Tibial artery (tissue), 4 donors: ENCODE measurements at regions not wholly inside any gene's neighbourhood (a gene's known extent, or its start where the extent isn't known, plus 50 kb on each side); places are given as distances from the start of the nearest gene placed in this dataset.

Experiments
- DNase-seq, 2 donors: peaks; one replicate each; pipeline ENCODE4 v3.0.0-alpha.2; 2019
- H3K27ac ChIP-seq, 2 donors: fragments of 200-600 bp; sonication (generic) in 1 of 2; 1 replicate in 1 of 2; 2 replicates in 1 of 2; pipeline ENCODE4 v1.5.1; 2018 to 2019; ENCODE audit warnings: mild to moderate bottlenecking in 1 of 2
- H3K27me3 ChIP-seq, 2 donors: fragments of 200-600 bp; sonication (generic) in 1 of 2; one replicate each; pipeline versions ENCODE4 v1.5.1 to v1.6.0; 2016 to 2019
- H3K36me3 ChIP-seq, 3 donors: fragments of 200-600 bp; sonication (generic) in 2 of 3; one replicate each; pipeline ENCODE4 v1.5.1; 2016 to 2019; ENCODE audit warnings: mild to moderate bottlenecking in 2 of 3
- H3K4me1 ChIP-seq, 4 donors: fragments of 200-600 bp; sonication (generic) in 2 of 4; 1 replicate in 3 of 4; 2 replicates in 1 of 4; pipeline ENCODE4 v1.5.1; 2016 to 2019
- H3K4me3 ChIP-seq, 2 donors: fragments of 200-600 bp; sonication (generic) in 1 of 2; 1 replicate in 1 of 2; 2 replicates in 1 of 2; pipeline ENCODE4 v1.5.1; 2018 to 2019; ENCODE audit warnings: mild to moderate bottlenecking in 2 of 2
- H3K9me3 ChIP-seq, 3 donors: fragments of 200-600 bp; sonication (generic) in 1 of 3; one replicate each; pipeline ENCODE4 v1.5.1; 2016 to 2019
- CTCF ChIP-seq, 2 experiments: fragments of 200-600 bp in 1 of 2; fragments of 450-650 bp in 1 of 2; IDR thresholded peaks; one replicate each; pipeline ENCODE4 v1.5.1; 2017 to 2019; ENCODE audit warnings: antibody characterized with exemption in 2 of 2, mild to moderate bottlenecking in 1 of 2, moderate library complexity in 1 of 2
- intact Hi-C: fragments of 100-400 bp; cut with DNase I; formaldehyde crosslinking; loops from one replicate; pipeline ENCODE4 v1.15.0; 2023; ENCODE audit warnings: low total_unique reads

GRCh38 chr2:8571301-8571791 is 110.5 kb upstream of the ID2 start:
- no peak for TF ChIP-seq CTCF (IDR thresholded peaks at IDR 0.05)
- Histone ChIP-seq H3K4me1 (peaks cover 0 to 15% (median 8%) of the 10 kb centered on the region in 4 donors), H3K27me3 (peaks cover 0 to 15% of the 10 kb centered on the region in 2 donors), H3K36me3 (no peaks in the 10 kb centered on the region), H3K9me3 (no peaks in the 10 kb centered on the region), H3K4me3 (no peak overlapping the region), H3K27ac (no peak overlapping the region)
- intact Hi-C loops, result no loop called here
- DNase-seq, result no peak

GRCh38 chr2:8571792-8572499 is 109.9 kb upstream of the ID2 start:
- no peak overlapping the region for H3K27ac ChIP-seq

DNA sequence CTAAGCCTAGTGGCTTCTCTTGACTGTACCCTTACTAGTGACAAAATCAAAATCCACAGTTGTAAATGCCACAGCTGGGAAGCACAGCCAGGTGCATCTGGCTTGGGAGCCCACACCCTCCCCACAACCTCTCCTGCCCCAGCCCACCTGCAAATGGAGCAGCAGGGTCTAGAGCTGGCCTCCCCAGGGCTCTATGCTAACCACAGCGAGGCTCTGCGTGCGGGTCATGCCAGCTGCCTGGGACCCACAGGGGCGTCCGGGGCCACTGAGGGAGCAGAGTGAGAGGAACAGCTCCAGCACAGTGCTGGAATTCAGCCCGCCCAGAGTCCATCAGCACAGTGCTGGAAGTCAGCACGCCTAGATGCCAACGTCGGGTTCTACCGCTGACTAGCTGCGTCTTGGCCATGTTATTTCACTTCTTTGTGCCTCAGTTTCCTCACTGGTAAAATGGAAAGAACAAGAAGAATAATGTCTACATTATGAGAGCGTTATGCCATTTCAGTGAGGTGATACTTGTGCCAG is 109.1 kb upstream of the ID2 start:
- H3K27me3 ChIP-seq, result peaks cover 0 to 15% of the 10 kb centered on the region in 2 donors
- H3K36me3 ChIP-seq, result no peaks in the 10 kb centered on the region
- peaks cover 0 to 15% (median 8%) of the 10 kb centered on the region in 4 donors for H3K4me1 ChIP-seq
- no peak overlapping the region for H3K27ac ChIP-seq
- intact Hi-C loops, result no loop called here
- no peak for TF ChIP-seq CTCF (IDR thresholded peaks at IDR 0.05)
- no peak for DNase-seq
- no peak overlapping the region for H3K4me3 ChIP-seq
- H3K9me3 ChIP-seq, result no peaks in the 10 kb centered on the region

More at GRCh38 chr2:8571792-8572499, 109.9 kb upstream of the ID2 start:
- Histone ChIP-seq H3K4me1 (peaks cover 0 to 15% (median 8%) of the 10 kb centered on the region in 4 donors), H3K4me3 (no peak overlapping the region), H3K9me3 (no peaks in the 10 kb centered on the region), H3K27me3 (peaks cover 0 to 15% of the 10 kb centered on the region in 2 donors), H3K36me3 (no peaks in the 10 kb centered on the region)
- TF ChIP-seq CTCF (IDR thresholded peaks at IDR 0.05), result no peak
- no peak for DNase-seq
- intact Hi-C loops, result no loop called here

DNA sequence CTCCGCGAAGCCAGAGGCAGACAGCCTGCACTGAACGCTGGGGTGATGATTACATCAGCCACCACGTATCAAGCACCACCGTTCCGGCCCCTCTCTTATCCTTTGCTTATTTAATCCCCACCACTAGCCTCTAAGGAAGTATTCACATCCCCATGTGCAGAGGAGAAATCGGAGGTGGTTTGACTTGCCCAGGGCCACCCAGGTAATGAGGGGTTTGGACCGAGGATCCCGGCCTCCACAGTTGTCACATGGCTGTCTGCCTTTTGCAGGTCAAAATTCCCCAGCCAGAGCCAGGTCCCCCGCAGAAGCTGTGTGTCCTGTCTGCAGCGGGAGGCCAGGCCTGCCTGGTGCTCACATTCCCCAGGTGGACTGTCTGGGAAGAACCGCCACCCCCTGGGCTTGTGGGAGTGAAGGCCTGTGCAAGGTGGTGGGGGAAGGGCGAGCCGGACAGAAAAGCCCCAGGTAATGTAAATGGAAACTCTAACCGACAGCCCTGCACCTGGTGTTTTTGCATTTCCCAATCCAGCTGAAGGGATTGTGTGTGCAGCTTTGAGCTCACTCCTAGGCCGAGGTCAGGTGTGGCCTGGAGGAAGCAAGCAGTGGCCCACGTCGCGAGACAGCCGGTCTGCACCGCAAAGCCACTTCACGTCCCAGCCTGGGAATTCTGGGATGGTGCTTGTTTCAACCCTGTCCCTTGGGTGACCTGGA is 108.5 kb upstream of the ID2 start:
- no peaks in the 10 kb centered on the region for H3K9me3 ChIP-seq
- peaks cover 0 to 15% of the 10 kb centered on the region in 2 donors for H3K27me3 ChIP-seq
- no peaks in the 10 kb centered on the region for H3K36me3 ChIP-seq
- no peak for DNase-seq
- TF ChIP-seq CTCF (IDR thresholded peaks at IDR 0.05), result no peak
- H3K27ac ChIP-seq, result no peak overlapping the region
- H3K4me1 ChIP-seq, result peaks cover 0 to 15% (median 8%) of the 10 kb centered on the region in 4 donors
- no peak overlapping the region for H3K4me3 ChIP-seq
- intact Hi-C loops, result no loop called here

- H3K27ac ChIP-seq, result no peak overlapping the region
- intact Hi-C loops, result no loop called here
- no peak for DNase-seq
- H3K4me1 ChIP-seq, result peaks cover 0 to 15% (median 8%) of the 10 kb centered on the region in 4 donors
- no peaks in the 10 kb centered on the region for H3K9me3 ChIP-seq
- H3K27me3 ChIP-seq, result peaks cover 0 to 15% of the 10 kb centered on the region in 2 donors
- no peaks in the 10 kb centered on the region for H3K36me3 ChIP-seq
- TF ChIP-seq CTCF (IDR thresholded peaks at IDR 0.05), result no peak
- H3K4me3 ChIP-seq, result no peak overlapping the region
Observed at GRCh38 chr2:8573942-8574195, 108.0 kb upstream of the ID2 start.
